AG20443 (cell line): ENCODE measurements at regions not wholly inside any gene's neighbourhood (a gene's known extent, or its start where the extent isn't known, plus 50 kb on each side); places are given as distances from the start of the nearest gene placed in this dataset.
"Not testable (repeated sequence)": the region's sequence is repeated elsewhere in the genome, so short reads cannot be mapped to it uniquely, and the experiment has no call there.

Experiments
- DNase-seq: peaks from one replicate; pipeline ENCODE4 v3.0.0; 2012; ENCODE audit warnings: low spot score, mixed read lengths

DNA sequence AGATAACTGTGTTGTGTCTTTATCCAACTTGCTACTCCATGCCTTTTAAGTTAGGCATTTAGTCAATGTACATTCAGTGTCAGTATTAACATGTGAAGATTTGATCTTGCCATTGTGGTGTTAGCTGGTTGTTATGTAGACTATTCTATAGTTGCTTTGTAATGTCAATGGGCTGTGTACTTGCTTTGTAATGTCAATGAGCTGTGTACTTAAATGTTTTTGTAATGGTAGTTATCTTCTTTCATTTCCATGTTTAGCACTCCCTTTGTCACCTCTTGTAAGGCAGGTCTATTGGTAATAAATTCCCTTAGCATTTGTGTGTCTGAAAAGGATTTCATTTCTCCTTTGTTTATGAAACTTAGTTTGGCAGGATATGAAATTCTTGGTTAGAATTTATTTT, 53.4 kb downstream of the MC4R start:
- no peak for DNase-seq

DNA sequence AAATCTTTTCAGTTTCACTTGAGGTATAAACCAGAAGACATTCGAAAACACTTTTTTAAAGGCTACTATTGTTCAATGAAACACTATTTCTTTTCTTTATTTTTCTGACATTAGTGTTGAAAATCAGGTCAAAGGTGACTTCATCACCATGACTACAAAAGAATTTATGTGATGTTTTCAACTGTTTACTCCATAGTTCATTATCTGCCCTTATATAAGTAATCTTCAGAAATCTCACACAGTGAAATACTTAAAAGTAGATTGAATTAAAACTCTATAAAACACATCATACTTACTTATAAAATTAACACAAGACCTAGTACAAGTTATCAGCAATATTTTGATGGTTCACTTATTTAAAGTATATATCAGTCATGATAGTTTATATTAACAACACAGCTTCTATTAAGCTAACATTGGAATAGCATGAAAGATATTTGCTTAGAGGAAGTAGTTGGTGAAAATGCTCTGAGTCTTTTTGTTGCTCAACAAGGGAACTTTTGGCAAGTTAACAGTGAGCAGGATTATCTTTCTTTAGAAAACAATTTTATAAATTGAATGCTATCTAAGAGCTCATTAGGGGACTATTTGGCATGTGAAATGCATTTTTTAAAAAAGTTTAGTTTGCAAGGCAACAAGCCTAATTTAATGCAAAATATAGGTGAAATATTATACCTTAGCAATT, 60.8 kb downstream of the MC4R start:
- no peak for DNase-seq

DNA sequence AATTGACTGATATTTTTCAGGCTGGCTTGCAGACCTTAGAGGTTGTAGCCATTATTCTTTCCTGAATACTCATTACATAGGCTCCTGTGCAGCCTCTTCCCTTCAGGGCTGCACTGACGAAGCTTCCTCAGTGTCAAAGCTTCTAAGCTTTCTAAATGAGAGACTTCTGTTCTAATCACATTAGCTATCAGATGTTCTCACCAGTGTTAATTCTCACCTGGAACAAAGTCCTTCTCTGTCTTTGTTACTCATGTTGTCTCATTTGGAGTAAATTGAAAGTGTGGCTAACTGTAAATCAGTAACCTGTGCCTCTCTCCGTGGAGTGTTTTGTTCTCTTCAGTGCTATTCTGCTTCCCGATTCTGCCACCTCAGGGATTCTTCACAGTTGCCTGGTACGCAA, 76.9 kb downstream of the MC4R start:
- DNase-seq = no peak

DNA sequence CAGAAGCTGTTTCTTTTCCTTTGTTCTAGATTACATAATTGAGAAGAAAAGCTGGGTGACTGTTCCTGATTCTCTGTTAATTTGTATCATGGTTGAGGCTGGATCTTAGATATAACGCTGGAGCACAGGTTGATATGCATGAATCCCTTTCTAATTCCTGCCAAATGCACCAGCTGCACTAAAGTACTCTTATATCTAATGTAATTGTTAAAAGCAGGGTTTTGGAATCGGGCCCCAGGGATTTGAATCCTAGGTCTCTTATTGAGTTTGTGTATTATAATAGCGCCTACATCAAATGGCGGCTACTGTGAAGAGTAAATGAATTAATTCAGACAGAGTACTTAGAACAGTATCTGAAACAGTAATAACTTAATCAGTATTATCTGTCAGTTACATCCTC, 80.4 kb downstream of the MC4R start:
- DNase-seq = no peak

DNA sequence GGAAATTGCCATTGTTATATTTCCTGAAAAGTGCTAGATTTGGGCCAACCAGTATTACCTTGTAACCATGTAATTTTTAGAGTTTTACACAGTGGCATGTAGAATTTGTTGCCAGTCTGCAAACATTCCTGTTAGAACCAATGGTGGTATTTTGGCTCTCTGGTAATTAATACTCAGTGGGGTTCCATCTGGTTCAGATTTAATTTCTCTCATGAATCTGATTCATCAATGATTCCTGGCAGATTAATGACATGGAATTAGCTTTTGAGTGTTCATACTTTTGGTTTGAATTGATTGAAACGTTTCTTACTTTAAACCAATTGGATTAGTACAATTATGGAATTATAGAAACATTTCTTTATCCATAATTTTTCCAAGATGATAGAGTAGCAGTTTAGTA, 93.2 kb downstream of the MC4R start:
- DNase-seq = no peak

DNA sequence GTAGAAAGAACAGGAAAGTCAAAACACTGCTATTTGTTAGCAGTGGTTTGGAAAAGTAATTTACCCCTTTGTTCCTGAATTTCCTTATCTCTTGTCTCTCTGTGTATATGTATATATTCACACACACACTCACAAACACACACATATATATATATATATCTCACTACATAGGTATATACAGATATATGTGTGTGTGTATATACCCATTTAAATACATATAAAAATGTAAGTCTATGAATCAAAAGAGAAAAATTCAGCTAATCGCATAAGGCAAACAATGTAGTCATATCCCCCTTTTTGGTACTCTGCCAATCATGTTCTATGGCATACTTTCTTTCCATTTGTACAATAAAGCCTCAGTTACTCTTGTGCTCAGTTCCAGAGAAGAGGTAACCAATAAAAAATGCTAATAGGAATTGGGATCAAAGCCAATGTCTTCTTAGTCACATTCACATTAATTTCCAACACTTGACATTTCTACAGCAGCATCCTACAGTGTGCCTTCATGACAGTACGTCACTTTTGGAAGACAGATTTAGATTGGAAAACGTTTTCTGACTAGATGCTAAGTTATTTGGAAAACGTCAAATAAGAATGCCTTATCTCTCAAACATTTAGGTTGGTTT, 94.6 kb downstream of the MC4R start:
- no peak for DNase-seq

DNA sequence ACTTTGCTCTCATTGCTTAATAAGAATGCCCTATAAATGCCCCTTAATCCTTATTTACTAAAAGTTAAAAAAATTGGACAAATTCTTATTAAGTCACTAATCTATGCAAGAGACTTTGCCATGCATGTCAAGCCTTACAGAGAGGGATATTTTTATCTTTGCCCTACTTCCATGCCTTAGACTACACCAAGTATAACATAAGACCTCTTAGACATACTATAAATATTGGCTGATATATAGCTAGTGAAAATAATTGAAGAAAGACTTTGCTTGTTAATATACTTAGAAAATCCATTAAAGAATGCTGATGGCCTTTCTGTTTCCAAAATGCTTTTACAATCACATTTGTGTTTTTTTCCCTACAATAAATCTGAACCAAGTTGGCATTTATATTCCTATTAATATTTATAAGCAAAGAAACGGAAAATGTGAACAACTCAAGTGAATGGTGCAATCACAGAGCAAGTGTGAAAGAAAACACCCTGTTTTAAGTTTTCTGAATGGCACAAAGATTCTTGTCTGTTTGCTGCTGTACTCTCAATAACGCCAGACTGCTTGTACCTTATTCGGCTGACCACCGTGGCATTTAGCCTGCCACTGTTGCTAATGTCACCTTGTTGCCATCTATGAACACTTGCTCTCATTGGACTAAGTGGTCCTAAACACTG, 105.0 kb downstream of the MC4R start:
- DNase-seq = no peak

DNA sequence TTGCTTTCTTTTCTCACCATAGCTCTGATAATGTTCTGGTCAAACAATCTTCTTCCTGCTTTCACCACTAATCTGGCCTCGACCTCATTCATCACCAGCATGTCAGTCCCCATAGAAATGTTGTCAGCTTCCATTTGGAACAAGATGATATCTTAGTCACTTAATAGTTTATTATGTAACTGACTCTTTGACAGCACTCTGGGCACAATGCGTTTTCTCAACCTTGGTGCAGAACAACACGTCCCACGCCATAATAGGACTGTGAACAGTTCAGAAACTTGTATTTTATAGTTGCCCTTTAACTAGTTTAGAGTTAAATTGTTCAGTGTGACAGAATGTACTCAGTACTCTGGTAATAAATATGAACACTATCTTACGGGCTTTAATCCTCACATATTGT, 106.0 kb downstream of the MC4R start:
- DNase-seq = no peak

DNA sequence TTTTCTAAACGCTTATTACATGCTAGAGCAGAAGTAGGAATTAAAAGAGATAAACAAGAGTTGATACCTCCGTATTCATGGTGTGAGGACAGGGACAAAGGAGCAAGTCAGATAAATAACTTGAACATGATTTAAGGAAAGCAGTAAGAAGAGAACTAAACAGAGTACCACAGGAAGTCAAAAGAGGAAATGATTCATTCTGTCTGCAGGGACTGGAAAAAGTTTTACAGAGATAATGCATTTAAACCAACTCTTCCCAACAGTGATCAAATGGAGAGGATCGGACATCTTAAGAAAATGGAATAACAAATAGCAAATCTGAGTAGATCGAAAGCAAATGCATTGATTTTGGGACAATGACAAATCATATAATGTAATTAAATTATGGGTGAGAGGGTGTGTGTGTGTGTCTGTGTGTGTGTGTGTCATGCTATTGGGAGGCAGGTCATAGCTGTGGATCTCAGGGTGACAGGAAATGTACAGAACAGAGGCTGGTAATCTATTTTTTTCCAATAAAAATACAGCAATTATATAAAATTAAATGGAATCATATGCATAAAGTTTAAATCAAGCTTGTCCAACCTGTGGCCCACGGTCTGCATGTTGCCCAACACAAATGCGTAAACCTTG, 113.4 kb downstream of the MC4R start:
- no peak for DNase-seq

DNA sequence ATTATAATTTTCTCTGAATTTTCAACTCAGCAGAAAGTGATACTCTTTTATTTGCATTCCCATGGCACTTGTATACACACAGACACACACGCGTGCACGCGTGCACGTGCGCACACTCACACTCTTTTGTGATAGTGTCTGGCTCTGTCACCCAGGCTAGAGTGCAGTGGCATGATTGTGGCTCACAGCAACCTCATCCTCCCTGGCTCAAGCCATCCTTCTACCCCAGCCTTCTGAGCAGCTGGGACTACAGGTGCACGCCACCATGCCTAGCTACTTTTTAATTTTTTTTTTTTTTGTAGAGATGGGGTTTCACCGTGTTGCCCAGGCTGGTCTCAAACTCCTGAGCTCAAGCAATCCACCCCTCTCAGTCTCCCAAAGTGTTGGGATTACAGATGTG, 123.2 kb downstream of the MC4R start:
- no peak for DNase-seq

DNA sequence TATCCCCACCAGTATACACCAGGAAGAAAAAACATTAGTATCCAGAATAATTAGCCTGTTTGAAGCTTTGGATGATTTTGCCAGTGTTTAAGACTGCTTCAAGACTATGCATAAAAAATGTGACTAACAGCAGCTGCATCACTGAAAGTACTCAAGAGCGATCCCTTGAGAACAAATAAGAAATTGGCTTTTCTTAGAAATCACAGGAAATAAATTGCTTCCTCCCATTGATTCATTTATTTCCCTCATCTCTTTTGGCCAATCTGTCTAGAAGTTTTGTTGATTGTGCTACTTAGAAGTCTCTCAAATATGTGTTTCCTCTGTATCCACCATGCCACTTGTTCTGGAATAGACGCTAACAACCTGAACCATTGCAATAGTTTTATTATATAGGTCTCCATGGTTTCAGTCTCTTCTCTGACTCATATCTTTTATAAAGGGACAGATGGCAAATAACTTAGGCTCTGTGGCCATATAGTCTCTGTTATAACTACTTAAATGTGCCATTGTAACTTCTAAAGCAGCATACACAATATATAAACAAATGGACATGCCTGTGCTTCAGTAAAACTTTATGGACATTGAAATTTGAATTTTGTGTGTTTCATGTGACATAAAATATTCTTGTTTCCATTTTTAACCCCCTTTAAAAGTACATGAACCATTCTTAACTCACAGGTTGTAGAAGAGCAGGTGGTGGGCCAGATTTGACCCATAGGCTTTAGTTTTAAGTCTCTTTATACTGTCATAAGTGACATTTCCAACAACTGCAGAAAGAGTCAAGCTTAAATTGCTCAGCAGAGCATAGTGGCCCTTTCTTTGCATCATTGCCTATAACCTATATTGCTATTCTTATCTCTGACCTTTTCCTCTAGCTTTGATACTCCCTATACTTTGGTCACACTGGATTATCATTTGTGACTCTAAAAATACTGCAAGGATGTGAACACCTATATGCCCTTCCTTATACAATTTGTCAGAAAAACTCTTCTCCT, 123.9 kb downstream of the MC4R start:
- no peak for DNase-seq

DNA sequence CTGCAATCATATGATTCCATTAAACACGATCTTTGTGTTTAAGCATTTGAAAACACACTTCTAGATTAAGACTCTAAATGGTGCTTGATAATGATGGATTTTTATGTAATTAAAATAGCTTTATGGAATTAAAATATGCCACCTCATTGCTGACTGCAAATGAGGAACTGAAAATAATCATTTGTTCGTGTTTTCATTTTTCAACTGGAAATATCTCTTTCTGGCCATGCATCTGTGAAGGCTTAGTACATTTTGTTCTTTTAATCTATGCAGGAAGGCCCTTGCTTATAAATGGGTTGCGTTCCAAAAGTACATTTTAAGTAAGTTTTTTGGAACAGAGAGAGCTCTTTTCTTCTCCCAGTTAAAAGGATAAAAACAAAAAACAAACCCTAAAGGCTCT, 125.5 kb downstream of the MC4R start:
- no peak for DNase-seq

DNA sequence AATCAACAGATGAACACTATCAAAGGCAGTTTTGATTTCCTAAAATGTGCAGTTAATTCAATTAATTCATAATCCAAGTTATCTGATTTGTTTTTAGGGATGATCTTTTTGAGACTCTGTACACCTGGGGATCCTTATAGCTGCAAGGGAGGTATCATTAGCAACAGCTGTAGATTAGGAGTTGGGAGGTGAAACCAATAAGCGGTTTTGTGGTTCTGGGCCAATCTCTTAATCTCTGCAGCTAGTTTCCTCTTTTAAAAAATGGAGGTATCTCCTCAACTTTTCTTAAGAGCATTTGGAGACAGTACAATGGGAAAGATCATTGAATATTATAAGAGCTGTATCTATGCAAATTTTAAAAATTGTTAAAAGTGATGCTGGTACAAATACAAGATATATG, 126.0 kb downstream of the MC4R start:
- DNase-seq = no peak

DNA sequence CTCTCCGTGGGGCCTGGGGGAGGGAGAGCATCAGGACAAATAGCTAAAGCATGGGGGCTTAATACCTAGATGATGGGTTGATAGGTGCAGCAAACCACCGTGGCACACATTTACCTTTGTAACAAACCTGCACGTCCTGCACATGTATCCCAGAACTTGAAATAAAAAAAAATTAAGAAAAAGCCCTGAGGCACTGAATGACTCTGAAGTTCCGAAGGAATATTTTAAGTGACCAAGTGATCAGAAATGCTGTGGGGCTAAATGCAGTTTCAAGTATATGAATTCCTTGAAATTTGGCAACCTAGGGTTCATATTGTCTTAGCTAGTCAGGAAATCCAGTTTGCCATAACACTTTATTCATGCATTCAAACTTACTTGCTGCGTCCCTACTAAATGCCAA, 127.5 kb downstream of the MC4R start:
- DNase-seq = no peak

DNA sequence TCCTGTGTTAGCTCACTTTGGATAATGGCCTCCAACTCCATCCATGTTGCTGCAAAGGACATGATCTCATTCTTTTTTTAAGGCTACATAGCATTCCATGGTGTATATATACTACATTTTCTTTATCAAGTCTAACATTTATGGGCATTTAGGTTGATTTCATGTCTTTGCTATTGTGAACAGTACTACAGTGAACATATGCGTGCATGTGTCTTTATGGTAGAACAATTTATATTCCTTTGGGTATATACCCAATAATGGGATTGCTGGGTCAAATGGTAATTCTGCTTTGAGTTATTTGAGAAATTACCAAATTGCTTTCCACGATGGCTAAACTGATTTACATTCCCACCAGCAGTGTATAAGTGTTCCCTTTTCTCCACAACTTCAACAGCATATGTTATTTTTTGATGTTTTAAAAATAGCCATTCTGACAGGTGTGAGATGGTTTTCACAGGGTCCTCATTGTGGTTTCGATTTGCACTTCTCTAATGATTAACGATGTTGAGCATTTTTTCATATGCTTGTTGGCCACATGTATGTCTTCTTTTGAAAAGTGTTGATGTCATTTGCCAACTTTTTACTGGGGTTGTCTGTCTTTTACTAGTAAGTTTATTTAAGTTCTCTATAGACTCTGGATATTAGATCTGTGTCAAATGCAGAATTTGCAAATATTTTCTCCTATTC, 133.4 kb downstream of the MC4R start:
- DNase-seq = not testable (repeated sequence)

DNA sequence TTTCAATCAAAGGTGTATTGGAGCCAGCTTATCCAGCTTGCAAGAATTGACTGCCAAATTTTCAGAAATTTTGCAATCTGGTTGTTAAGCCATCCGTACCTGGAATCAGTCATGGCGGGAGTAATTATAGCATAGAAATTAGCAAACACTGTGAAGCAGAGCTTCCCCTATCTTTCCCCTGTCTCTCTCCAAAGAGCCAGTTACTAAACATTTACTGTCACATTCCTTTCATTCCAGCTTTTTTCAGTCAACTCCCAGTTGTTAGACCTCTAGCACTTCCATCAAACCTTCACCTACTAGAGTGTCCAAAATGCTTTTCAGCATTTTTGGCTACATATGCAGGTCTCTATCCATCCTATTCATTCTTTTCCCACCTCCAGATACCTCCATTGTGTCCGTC, 137.4 kb downstream of the MC4R start:
- no peak for DNase-seq

DNA sequence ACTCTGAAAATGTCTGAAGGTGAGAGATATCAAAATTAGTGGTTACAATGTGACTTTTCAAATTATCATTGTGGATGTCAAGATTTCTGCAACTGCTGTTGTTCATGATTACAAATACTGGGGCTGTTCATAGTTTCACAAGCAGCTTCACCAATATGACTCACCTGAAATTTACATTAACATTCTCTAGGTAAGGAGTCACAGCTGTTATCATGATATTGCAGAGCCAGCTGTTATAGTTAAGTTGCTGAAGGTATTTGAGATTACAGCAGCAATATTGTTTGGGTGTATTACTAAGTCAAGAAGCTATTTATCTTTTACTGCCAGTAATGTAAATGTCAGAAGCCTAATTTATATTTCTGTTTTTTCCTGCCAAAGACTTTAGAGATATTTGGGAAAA, 140.0 kb downstream of the MC4R start:
- no peak for DNase-seq

DNA sequence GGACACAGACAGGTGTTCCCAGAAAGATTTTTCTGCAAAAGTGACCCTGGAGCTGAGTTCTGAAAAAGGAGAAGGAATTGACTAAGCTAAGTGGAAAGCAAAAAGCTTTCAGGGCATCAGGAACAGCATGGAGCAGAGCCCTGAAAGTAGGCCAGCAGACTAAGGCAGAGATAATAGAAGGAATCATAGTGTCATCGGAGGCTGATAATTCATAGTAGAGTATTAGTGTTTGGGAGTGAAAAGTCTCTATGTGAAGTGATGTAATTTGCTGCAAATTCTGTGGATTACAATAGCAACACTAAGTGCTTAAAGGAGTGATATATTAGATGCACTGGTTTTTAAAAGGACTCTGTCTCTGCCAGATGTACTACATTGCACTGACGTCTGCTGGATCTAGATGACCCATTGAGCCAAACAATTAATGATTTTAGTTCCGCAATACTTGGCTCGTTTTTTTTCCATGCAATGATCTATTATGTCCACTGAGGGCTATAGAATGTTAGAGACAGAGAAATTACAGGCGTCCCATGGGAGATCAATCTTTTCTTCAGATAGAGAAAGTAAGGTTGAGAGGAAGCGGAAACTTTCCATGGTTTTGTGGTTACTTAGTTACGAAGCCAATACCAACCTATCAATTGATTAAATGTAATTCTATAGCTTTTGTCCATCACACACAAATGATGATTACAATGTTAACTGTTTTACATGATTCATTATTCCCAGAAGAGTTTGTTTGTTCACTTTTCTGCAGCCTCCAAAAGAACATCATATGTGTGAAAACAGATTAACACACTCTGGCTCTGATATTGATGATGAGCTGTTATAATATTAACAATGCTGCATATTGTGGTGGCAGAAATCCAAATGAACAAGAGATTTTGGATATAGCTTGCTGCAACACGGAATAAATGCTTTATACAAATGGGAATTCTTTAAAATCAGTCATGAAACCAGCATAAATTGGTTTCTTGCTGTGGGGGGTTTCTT, 143.7 kb downstream of the MC4R start:
- no peak for DNase-seq

DNA sequence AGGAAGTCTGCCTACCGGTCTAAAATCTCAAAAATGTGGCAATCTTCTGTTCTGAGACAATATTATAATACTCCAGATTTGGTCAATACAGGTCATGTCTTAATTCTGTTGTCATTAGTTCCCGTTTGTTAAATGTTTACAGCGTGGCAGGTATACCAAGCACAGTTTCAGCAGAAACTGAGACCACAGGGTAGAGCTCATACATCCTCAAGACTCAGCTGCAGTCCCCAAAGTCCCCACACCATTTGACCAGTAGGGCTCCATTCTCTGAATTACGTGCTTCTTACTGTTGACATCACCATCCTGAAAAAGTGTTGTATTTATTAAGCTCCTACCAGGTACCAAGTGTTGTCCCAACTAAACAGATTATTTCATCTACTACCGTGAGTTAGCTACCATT, 157.1 kb downstream of the MC4R start:
- DNase-seq = no peak

DNA sequence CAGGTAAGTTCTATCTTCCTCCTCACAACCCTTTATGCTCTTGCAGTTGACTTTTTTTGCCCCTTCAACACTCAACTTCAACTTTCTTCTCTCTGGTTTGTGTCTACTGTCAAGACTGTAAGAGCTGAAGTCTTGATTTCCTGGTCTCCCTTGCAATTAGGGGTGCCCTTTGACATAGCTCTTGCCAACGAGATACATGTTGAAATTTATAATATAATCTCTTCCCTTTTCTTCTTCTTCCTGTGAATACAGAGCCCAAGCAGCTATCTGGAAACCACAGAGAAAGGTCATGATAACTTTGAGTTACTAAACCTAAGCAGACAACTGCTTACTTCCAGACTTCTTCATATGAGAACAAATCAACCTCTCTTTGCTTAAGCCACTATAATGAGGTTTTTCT, 163.5 kb downstream of the MC4R start:
- DNase-seq = no peak
